ENCODE measurements at regions not wholly inside any gene's neighbourhood (a gene's known extent, or its start where the extent isn't known, plus 50 kb on each side); places are given as distances from the start of the nearest gene placed in this dataset.

GRCh38 chr5:164975986-164976385, 1470.6 kb downstream of the MAT2B start:
- Mint-ChIP-seq H3K27me3 (ENCODE audit: low read depth) (no peaks in the 10 kb centered on the region), H3K27ac (no peak overlapping the region), H3K4me1 (ENCODE audit: low read depth) (no peaks in the 10 kb centered on the region), H3K4me3 (no peak overlapping the region), H3K36me3 (ENCODE audit: low read depth) (no peaks in the 10 kb centered on the region), H3K9me3 (ENCODE audit: insufficient read depth) (peaks cover 6% of the 10 kb centered on the region)
- POLR2A ChIA-PET, result no interaction called here
- CTCF ChIA-PET, result no interaction called here
- DNase-seq (no peak), ATAC-seq (no peak)

- DNase-seq (no peak), ATAC-seq (no peak)
- H3K4me3 Mint-ChIP-seq, result no peak overlapping the region
- H3K27ac Mint-ChIP-seq, result no peak overlapping the region
- ChIA-PET POLR2A (no interaction called here), CTCF (no interaction called here)
- H3K9me3 Mint-ChIP-seq (ENCODE audit: insufficient read depth), result peaks cover 6% of the 10 kb centered on the region
- H3K4me1 Mint-ChIP-seq (ENCODE audit: low read depth), result no peaks in the 10 kb centered on the region
- no peaks in the 10 kb centered on the region for H3K36me3 Mint-ChIP-seq (ENCODE audit: low read depth)
- no peaks in the 10 kb centered on the region for H3K27me3 Mint-ChIP-seq (ENCODE audit: low read depth)
Observed at GRCh38 chr5:164980480-164980879, 1475.1 kb downstream of the MAT2B start.

GRCh38 chr5:164998142-164998541, 1492.7 kb downstream of the MAT2B start:
- ATAC-seq, result no peak
- no peak overlapping the region for H3K27ac Mint-ChIP-seq

GRCh38 chr5:164998590-164998989, 1493.2 kb downstream of the MAT2B start:
- H3K36me3 Mint-ChIP-seq (ENCODE audit: low read depth), result no peaks in the 10 kb centered on the region
- no peak overlapping the region for H3K4me3 Mint-ChIP-seq
- ATAC-seq (no peak), DNase-seq (no peak)
- no peaks in the 10 kb centered on the region for H3K27me3 Mint-ChIP-seq (ENCODE audit: low read depth)
- POLR2A ChIA-PET, result no interaction called here
- peaks cover 7% of the 10 kb centered on the region for H3K9me3 Mint-ChIP-seq (ENCODE audit: insufficient read depth)
- H3K27ac Mint-ChIP-seq, result no peak overlapping the region
- CTCF ChIA-PET, result no interaction called here
- H3K4me1 Mint-ChIP-seq (ENCODE audit: low read depth), result no peaks in the 10 kb centered on the region

More at GRCh38 chr5:164998142-164998541, 1492.7 kb downstream of the MAT2B start:
- Mint-ChIP-seq H3K36me3 (ENCODE audit: low read depth) (no peaks in the 10 kb centered on the region), H3K4me3 (no peak overlapping the region), H3K27me3 (ENCODE audit: low read depth) (no peaks in the 10 kb centered on the region), H3K9me3 (ENCODE audit: insufficient read depth) (peaks cover 9% of the 10 kb centered on the region), H3K4me1 (ENCODE audit: low read depth) (no peaks in the 10 kb centered on the region)
- CTCF ChIA-PET, result no interaction called here
- POLR2A ChIA-PET, result no interaction called here
- no peak for DNase-seq

- H3K9me3 Mint-ChIP-seq (ENCODE audit: insufficient read depth), result peaks cover 4% of the 10 kb centered on the region
- no peaks in the 10 kb centered on the region for H3K36me3 Mint-ChIP-seq (ENCODE audit: low read depth)
- ATAC-seq (no peak), DNase-seq (no peak)
- CTCF ChIA-PET, result no interaction called here
- no peak overlapping the region for H3K27ac Mint-ChIP-seq
- no peaks in the 10 kb centered on the region for H3K27me3 Mint-ChIP-seq (ENCODE audit: low read depth)
- no peaks in the 10 kb centered on the region for H3K4me1 Mint-ChIP-seq (ENCODE audit: low read depth)
- no peak overlapping the region for H3K4me3 Mint-ChIP-seq
- POLR2A ChIA-PET, result no interaction called here
Observed at GRCh38 chr5:165000479-165001190, 1495.2 kb downstream of the MAT2B start.

GRCh38 chr5:165003283-165003682, 1497.9 kb downstream of the MAT2B start:
- no peak for DNase-seq
- H3K27me3 Mint-ChIP-seq (ENCODE audit: low read depth), result no peaks in the 10 kb centered on the region
- no peak overlapping the region for H3K4me3 Mint-ChIP-seq
- POLR2A ChIA-PET, result no interaction called here
- no peak overlapping the region for H3K27ac Mint-ChIP-seq
- H3K4me1 Mint-ChIP-seq (ENCODE audit: low read depth), result no peaks in the 10 kb centered on the region
- CTCF ChIA-PET, result no interaction called here
- no peak for ATAC-seq
- no peaks in the 10 kb centered on the region for H3K36me3 Mint-ChIP-seq (ENCODE audit: low read depth)
- peaks cover 4% of the 10 kb centered on the region for H3K9me3 Mint-ChIP-seq (ENCODE audit: insufficient read depth)

GRCh38 chr5:165004175-165004574, 1498.8 kb downstream of the MAT2B start:
- POLR2A ChIA-PET, result no interaction called here
- Mint-ChIP-seq H3K27ac (no peak overlapping the region), H3K4me1 (ENCODE audit: low read depth) (no peaks in the 10 kb centered on the region), H3K27me3 (ENCODE audit: low read depth) (no peaks in the 10 kb centered on the region), H3K9me3 (ENCODE audit: insufficient read depth) (peaks cover 4% of the 10 kb centered on the region), H3K4me3 (no peak overlapping the region), H3K36me3 (ENCODE audit: low read depth) (no peaks in the 10 kb centered on the region)
- DNase-seq (no peak), ATAC-seq (no peak)
- CTCF ChIA-PET, result no interaction called here

- no peaks in the 10 kb centered on the region for H3K27me3 Mint-ChIP-seq (ENCODE audit: low read depth)
- no peak overlapping the region for H3K4me3 Mint-ChIP-seq
- peaks cover 3% of the 10 kb centered on the region for H3K9me3 Mint-ChIP-seq (ENCODE audit: insufficient read depth)
- POLR2A ChIA-PET, result no interaction called here
- DNase-seq (no peak), ATAC-seq (no peak)
- CTCF ChIA-PET, result no interaction called here
- no peak overlapping the region for H3K27ac Mint-ChIP-seq
- no peaks in the 10 kb centered on the region for H3K4me1 Mint-ChIP-seq (ENCODE audit: low read depth)
- no peaks in the 10 kb centered on the region for H3K36me3 Mint-ChIP-seq (ENCODE audit: low read depth)
Observed at GRCh38 chr5:165014439-165014838, 1509.0 kb downstream of the MAT2B start.

GRCh38 chr5:165015126-165015525, 1509.7 kb downstream of the MAT2B start:
- no peaks in the 10 kb centered on the region for H3K4me1 Mint-ChIP-seq (ENCODE audit: low read depth)
- H3K27me3 Mint-ChIP-seq (ENCODE audit: low read depth), result no peaks in the 10 kb centered on the region
- POLR2A ChIA-PET, result no interaction called here
- H3K4me3 Mint-ChIP-seq, result no peak overlapping the region
- CTCF ChIA-PET, result no interaction called here
- ATAC-seq (no peak), DNase-seq (no peak)
- H3K36me3 Mint-ChIP-seq (ENCODE audit: low read depth), result no peaks in the 10 kb centered on the region
- H3K9me3 Mint-ChIP-seq (ENCODE audit: insufficient read depth), result peaks cover 3% of the 10 kb centered on the region
- no peak overlapping the region for H3K27ac Mint-ChIP-seq

- ChIA-PET CTCF (no interaction called here), POLR2A (no interaction called here)
- peaks cover 5% of the 10 kb centered on the region for H3K9me3 Mint-ChIP-seq (ENCODE audit: insufficient read depth)
- no peaks in the 10 kb centered on the region for H3K27me3 Mint-ChIP-seq (ENCODE audit: low read depth)
- no peak overlapping the region for H3K4me3 Mint-ChIP-seq
- H3K4me1 Mint-ChIP-seq (ENCODE audit: low read depth), result no peaks in the 10 kb centered on the region
- ATAC-seq (no peak), DNase-seq (no peak)
- no peak overlapping the region for H3K27ac Mint-ChIP-seq
- H3K36me3 Mint-ChIP-seq (ENCODE audit: low read depth), result no peaks in the 10 kb centered on the region
Observed at GRCh38 chr5:165015547-165015946, 1510.1 kb downstream of the MAT2B start.

GRCh38 chr5:165026971-165027370, 1521.6 kb downstream of the MAT2B start:
- DNase-seq (no peak), ATAC-seq (no peak)
- Mint-ChIP-seq H3K36me3 (ENCODE audit: low read depth) (no peaks in the 10 kb centered on the region), H3K4me3 (no peak overlapping the region), H3K27ac (no peak overlapping the region), H3K4me1 (ENCODE audit: low read depth) (no peaks in the 10 kb centered on the region), H3K27me3 (ENCODE audit: low read depth) (no peaks in the 10 kb centered on the region), H3K9me3 (ENCODE audit: insufficient read depth) (peaks cover 4% of the 10 kb centered on the region)
- ChIA-PET CTCF (no interaction called here), POLR2A (no interaction called here)

- Mint-ChIP-seq H3K36me3 (ENCODE audit: low read depth) (no peaks in the 10 kb centered on the region), H3K27ac (no peak overlapping the region), H3K4me3 (no peak overlapping the region), H3K9me3 (ENCODE audit: insufficient read depth) (peaks cover 4% of the 10 kb centered on the region), H3K4me1 (ENCODE audit: low read depth) (no peaks in the 10 kb centered on the region), H3K27me3 (ENCODE audit: low read depth) (no peaks in the 10 kb centered on the region)
- CTCF ChIA-PET, result no interaction called here
- no peak for DNase-seq
- POLR2A ChIA-PET, result no interaction called here
- ATAC-seq, result no peak
Observed at GRCh38 chr5:165028356-165028755, 1522.9 kb downstream of the MAT2B start.

GRCh38 chr5:165029099-165029870, 1523.9 kb downstream of the MAT2B start:
- H3K27me3 Mint-ChIP-seq (ENCODE audit: low read depth), result no peaks in the 10 kb centered on the region
- no peaks in the 10 kb centered on the region for H3K4me1 Mint-ChIP-seq (ENCODE audit: low read depth)
- CTCF ChIA-PET, result no interaction called here
- no peaks in the 10 kb centered on the region for H3K9me3 Mint-ChIP-seq (ENCODE audit: insufficient read depth)
- H3K4me3 Mint-ChIP-seq, result no peak overlapping the region
- POLR2A ChIA-PET, result no interaction called here
- no peaks in the 10 kb centered on the region for H3K36me3 Mint-ChIP-seq (ENCODE audit: low read depth)
- DNase-seq, result no peak
- no peak for ATAC-seq
- H3K27ac Mint-ChIP-seq, result no peak overlapping the region

Data from activated CD8-positive, alpha-beta T cell treated with anti-CD3 and anti-CD28 coated beads, Interleukin-2, amount 10 ng/mL, durations not matched to agents 7 days and 5 days (primary cell).